GM20000 (cell line): ENCODE measurements at regions not wholly inside any gene's neighbourhood (a gene's known extent, or its start where the extent isn't known, plus 50 kb on each side); places are given as distances from the start of the nearest gene placed in this dataset.

ENCODE experiments used
- DNase-seq: peaks from one replicate; pipeline ENCODE4 v3.0.0; 2012; ENCODE audit warnings: low spot score
- CTCF ChIP-seq: IDR thresholded peaks from 2 replicates; pipeline ENCODE4 v1.5.1; 2012; ENCODE audit warnings: mild to moderate bottlenecking, control low read depth; ENCODE audit errors: extremely low read depth, missing control alignments

- no peak for DNase-seq
- no peak for TF ChIP-seq CTCF
Observed at GRCh38 chr4:24104158-24104565, 214.3 kb upstream of the PPARGC1A start.

GRCh38 chr4:24103434-24104157 lies 213.7 kb upstream of the PPARGC1A start:
- DNase-seq: no peak
- TF ChIP-seq CTCF: no peak

GRCh38 chr4:24102621-24103020 lies 212.8 kb upstream of the PPARGC1A start:
- DNase-seq: no peak
- TF ChIP-seq CTCF: no peak

- no peak for DNase-seq
- no peak for TF ChIP-seq CTCF
Observed at GRCh38 chr4:24096603-24097002, 206.8 kb upstream of the PPARGC1A start.

GRCh38 chr4:24094726-24095125 lies 204.9 kb upstream of the PPARGC1A start:
- DNase-seq: no peak
- no peak for TF ChIP-seq CTCF

GRCh38 chr4:24093446-24093845 lies 203.6 kb upstream of the PPARGC1A start:
- no peak for DNase-seq
- no peak for TF ChIP-seq CTCF

- no peak for DNase-seq
- no peak for TF ChIP-seq CTCF
Observed at GRCh38 chr4:24091639-24092233, 201.9 kb upstream of the PPARGC1A start.
